ENCODE measurements at regions not wholly inside any gene's neighbourhood (a gene's known extent, or its start where the extent isn't known, plus 50 kb on each side); places are given as distances from the start of the nearest gene placed in this dataset.

DNA sequence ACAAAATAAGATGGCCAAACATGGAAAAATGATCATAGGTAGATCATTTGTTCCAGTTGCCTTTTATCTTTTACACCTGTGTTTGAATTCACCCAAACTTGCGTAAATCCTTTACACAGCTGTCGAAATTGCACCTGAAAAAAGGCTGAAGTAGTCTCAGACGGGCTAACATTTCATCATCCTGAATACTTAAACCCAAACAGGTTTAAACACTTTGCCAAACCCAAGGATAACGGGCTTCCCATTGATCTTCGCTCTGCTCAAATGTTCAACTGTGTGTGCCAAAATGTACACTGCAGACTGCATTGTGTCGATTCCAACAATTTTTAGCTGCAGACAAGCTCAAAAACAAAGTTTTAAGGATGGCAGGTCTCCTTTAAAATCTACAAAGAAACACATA, 288.7 kb upstream of the DDHD1 start:
- intact Hi-C loops (cut with micrococcal nuclease), result no loop called here
- Mint-ChIP-seq H3K9me3 (no peaks in the 10 kb centered on the region), H3K4me1 (ENCODE audit: low read depth) (no peaks in the 10 kb centered on the region), H3K27me3 (ENCODE audit: insufficient read depth) (no peaks in the 10 kb centered on the region), H3K36me3 (ENCODE audit: low read depth) (no peaks in the 10 kb centered on the region), H3K27ac (no peak overlapping the region), H3K4me3 (no peak overlapping the region)
- no peak for DNase-seq (ENCODE audit: low spot score)

DNA sequence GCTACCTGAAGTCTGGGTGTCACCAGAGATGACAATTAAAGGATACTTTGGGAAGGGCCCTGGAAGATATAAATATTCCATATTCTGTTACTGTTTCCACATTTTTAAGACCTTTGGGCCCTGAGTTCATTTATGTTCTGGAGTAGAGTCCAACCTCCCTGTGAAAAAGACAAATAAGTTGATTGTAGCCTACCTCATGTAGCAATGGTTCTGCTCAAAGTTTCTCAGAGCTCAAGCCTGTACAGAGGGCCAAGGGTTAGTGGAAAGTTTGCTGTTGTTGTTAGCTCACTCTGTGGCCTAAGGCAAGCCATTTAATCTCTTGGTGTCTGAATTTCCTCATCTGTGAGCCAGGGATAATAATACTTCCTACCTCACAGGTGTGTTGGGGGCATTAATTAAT, 284.7 kb upstream of the DDHD1 start:
- intact Hi-C loops (cut with micrococcal nuclease), result no loop called here
- Mint-ChIP-seq H3K9me3 (no peaks in the 10 kb centered on the region), H3K4me3 (no peak overlapping the region), H3K36me3 (ENCODE audit: low read depth) (no peaks in the 10 kb centered on the region), H3K4me1 (ENCODE audit: low read depth) (no peaks in the 10 kb centered on the region), H3K27ac (no peak overlapping the region), H3K27me3 (ENCODE audit: insufficient read depth) (no peaks in the 10 kb centered on the region)
- DNase-seq (ENCODE audit: low spot score), result no peak

DNA sequence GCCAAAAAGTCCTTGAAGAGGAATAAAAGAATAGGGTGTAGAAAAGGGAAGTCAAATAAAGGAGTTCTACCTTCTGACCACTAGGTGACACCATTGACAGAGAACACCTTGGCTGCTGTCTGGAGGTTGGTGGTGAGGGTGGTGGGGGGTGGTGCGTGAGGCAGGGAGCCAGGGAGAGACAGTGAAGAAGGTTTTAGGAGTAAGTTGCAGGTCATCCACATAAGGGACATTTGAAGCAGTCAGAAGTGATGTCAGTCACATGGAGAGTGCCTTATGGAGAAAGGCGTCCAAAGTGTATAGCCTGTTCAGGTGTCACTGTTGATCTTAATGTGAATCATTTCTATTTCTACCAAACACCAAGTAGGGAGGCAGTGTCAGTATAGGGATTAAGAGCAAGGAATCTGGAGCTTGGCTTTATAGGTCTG, 279.3 kb upstream of the DDHD1 start:
- Mint-ChIP-seq H3K36me3 (ENCODE audit: low read depth) (no peaks in the 10 kb centered on the region), H3K4me3 (no peak overlapping the region), H3K9me3 (no peaks in the 10 kb centered on the region), H3K4me1 (ENCODE audit: low read depth) (no peaks in the 10 kb centered on the region), H3K27ac (no peak overlapping the region), H3K27me3 (ENCODE audit: insufficient read depth) (peaks cover 3% of the 10 kb centered on the region)
- no peak for DNase-seq (ENCODE audit: low spot score)
- intact Hi-C loops (cut with micrococcal nuclease), result loop anchor here (5.0 kb wide), 2 partner anchors 745 to 915 kb away; no protein-coding TSS in a partner anchor

DNA sequence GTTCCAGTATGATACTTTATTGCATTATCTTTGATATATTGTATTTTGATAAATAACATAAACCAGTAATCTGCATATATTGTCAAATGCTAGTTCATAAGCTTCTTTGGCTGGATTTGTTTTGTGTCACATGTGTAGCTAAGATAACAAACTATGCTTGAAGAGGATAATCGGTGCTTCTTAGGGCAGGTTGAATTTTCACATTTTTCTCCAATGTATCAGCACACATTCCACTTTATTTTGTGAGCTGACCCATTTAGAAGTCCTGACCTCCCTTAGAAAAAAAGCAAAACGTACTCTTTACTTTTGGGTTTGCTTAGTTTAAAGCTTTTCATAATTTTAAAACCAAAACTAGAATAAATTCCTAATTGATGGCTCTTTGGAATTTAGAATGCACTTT, 277.7 kb upstream of the DDHD1 start:
- intact Hi-C loops (cut with micrococcal nuclease), result loop anchor here (5.0 kb wide), 2 partner anchors 746 to 916 kb away; no protein-coding TSS in a partner anchor
- no peaks in the 10 kb centered on the region for H3K4me1 Mint-ChIP-seq (ENCODE audit: low read depth)
- H3K36me3 Mint-ChIP-seq (ENCODE audit: low read depth), result no peaks in the 10 kb centered on the region
- H3K9me3 Mint-ChIP-seq, result no peaks in the 10 kb centered on the region
- no peak overlapping the region for H3K4me3 Mint-ChIP-seq
- peaks cover 3% of the 10 kb centered on the region for H3K27me3 Mint-ChIP-seq (ENCODE audit: insufficient read depth)
- no peak for DNase-seq (ENCODE audit: low spot score)
- H3K27ac Mint-ChIP-seq, result no peak overlapping the region

DNA sequence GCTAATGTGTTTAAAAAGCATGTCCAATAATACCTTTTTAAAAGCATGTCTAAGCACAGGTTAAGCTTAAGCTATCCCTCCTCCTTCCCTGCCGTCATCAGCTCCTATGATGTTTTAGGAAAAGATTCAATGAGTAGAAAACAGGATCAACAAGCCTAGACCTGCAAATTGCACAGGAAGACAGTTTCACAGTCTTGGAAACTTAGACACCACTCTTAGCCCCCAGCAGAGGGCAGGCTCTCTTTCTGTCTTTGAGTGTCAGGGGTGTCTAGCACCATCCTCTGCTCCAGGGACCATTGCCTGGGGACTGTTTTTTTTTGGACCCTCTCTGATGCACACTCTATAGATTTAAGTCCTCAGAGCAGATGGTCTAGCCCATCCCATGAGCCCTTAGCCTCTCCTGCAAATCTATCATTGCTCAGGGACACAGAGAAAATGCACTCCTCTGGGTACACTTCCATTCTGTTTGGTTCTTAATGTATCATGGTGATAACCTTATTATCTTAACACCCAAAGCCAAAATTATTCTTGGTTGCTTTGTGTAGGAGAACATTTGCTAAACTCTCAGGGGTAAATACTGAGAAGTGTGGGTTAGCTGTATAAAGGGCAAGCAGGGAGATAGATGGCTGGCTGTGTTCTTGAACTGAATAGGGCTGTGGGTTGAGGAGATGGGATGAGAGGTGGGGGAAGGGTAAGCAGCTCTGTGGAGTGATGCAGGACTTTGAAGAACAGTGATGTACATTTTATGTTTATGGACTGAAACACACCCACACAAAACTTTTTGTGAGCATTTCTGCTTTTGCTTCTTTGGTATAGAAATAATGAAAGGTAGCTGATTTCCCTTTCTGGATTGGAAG, 259.9 kb upstream of the DDHD1 start:
- Mint-ChIP-seq H3K4me3 (no peak overlapping the region), H3K27me3 (ENCODE audit: insufficient read depth) (peaks cover 1% of the 10 kb centered on the region), H3K4me1 (ENCODE audit: low read depth) (no peaks in the 10 kb centered on the region), H3K27ac (no peak overlapping the region), H3K9me3 (peaks cover 15% of the 10 kb centered on the region), H3K36me3 (ENCODE audit: low read depth) (no peaks in the 10 kb centered on the region)
- intact Hi-C loops (cut with micrococcal nuclease), result no loop called here
- no peak for DNase-seq (ENCODE audit: low spot score)

DNA sequence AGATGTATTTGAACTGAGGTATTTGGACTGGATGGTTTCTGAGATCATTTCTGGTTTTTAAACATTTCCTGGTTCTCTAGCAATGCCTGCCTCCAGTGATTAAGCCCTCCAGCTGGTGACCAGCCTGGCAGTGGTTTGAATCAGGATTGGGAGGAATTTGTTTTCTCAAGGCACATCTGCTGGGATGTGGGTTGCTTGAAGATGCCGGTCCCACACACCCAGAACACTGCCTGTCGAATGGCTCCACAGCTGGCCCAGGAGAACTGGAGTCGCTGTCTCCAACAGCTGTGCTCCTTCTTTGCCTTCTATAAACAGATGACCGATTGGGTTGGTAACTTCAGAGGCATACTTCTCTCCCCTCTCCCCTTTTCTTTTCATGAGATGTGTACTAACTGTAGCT, 258.0 kb upstream of the DDHD1 start:
- Mint-ChIP-seq H3K27me3 (ENCODE audit: insufficient read depth) (peaks cover 6% of the 10 kb centered on the region), H3K36me3 (ENCODE audit: low read depth) (no peaks in the 10 kb centered on the region), H3K9me3 (no peaks in the 10 kb centered on the region), H3K27ac (no peak overlapping the region), H3K4me3 (no peak overlapping the region), H3K4me1 (ENCODE audit: low read depth) (no peaks in the 10 kb centered on the region)
- intact Hi-C loops (cut with micrococcal nuclease), result no loop called here
- DNase-seq (ENCODE audit: low spot score), result no peak

DNA sequence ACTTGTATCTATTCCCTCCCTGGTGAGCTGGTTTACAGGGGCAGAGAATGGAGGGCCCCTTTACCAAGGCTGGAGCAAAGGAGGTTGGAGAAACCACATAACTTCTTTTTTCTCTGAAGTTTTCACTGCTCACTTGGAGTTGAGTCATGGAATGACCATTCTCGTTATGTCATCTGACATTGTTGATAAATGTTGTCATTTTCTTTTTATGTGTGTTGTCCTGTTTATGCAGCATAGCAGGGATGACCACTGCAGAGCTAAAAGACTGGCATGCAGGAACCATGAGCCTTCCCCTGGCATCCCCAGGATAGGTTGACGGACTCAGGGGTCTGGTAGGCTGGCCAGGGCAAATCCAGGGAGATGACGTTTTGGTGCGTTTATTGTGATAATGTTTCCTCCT, 256.8 kb upstream of the DDHD1 start:
- no peaks in the 10 kb centered on the region for H3K4me1 Mint-ChIP-seq (ENCODE audit: low read depth)
- H3K36me3 Mint-ChIP-seq (ENCODE audit: low read depth), result no peaks in the 10 kb centered on the region
- H3K4me3 Mint-ChIP-seq, result no peak overlapping the region
- DNase-seq (ENCODE audit: low spot score), result no peak
- no peaks in the 10 kb centered on the region for H3K9me3 Mint-ChIP-seq
- H3K27me3 Mint-ChIP-seq (ENCODE audit: insufficient read depth), result peaks cover 6% of the 10 kb centered on the region
- intact Hi-C loops (cut with micrococcal nuclease), result no loop called here
- no peak overlapping the region for H3K27ac Mint-ChIP-seq

DNA sequence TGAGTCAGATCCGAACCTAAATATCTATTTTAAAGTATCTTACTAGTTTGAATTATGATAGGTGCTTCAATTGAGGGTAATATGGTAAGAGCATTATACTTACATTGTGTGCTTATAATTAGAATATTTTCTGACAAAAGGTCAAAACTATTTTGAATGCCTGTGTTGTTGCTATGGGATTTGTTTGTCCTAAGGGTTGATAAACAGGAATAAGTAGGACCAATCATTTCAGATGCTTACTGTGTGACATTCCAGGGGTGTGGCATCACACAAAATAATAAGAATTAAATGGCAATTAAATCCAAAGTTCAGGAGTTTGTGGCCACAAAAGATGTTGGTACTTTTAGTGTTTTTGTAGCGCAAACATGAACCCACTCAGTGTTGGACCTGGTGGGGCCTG, 256.2 kb upstream of the DDHD1 start:
- DNase-seq (ENCODE audit: low spot score), result no peak
- Mint-ChIP-seq H3K27ac (no peak overlapping the region), H3K4me1 (ENCODE audit: low read depth) (no peaks in the 10 kb centered on the region), H3K4me3 (no peak overlapping the region), H3K36me3 (ENCODE audit: low read depth) (no peaks in the 10 kb centered on the region), H3K9me3 (no peaks in the 10 kb centered on the region), H3K27me3 (ENCODE audit: insufficient read depth) (peaks cover 6% of the 10 kb centered on the region)
- intact Hi-C loops (cut with micrococcal nuclease), result no loop called here

DNA sequence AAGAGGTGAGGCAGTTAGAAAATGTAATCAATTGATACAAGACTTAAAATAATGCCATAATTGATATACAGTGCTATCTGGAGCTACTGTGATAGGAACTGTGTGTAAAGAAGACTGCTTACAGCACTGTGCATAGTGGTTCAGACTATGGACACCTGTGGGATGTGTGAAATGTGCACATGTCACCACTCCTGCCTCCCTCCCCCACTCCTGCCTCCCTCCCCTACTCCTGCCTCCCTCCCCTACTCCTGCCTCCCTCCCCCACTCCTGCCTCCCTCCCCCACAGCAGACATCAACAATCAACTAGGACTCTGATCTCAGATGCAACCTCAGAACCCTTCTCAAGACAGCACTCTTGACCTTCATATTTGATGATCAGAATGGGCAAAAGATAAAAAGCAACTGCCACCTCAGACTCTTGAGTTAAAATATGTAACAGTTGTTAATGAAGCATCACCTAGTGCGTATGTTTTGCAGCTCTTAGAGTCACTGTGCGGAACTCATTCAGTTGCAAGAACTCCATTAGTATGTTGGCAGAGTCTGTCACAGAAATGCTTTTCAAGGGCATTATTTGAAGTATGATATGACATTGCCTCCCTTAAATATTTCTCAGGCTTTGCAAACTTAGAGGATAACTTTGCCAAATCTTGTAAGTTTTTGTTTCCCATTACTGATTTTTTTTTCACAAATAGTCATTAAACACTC, 255.2 kb upstream of the DDHD1 start:
- Mint-ChIP-seq H3K9me3 (no peaks in the 10 kb centered on the region), H3K36me3 (ENCODE audit: low read depth) (no peaks in the 10 kb centered on the region), H3K27me3 (ENCODE audit: insufficient read depth) (peaks cover 6% of the 10 kb centered on the region), H3K4me1 (ENCODE audit: low read depth) (no peaks in the 10 kb centered on the region), H3K4me3 (no peak overlapping the region), H3K27ac (no peak overlapping the region)
- no peak for DNase-seq (ENCODE audit: low spot score)
- intact Hi-C loops (cut with micrococcal nuclease), result no loop called here

DNA sequence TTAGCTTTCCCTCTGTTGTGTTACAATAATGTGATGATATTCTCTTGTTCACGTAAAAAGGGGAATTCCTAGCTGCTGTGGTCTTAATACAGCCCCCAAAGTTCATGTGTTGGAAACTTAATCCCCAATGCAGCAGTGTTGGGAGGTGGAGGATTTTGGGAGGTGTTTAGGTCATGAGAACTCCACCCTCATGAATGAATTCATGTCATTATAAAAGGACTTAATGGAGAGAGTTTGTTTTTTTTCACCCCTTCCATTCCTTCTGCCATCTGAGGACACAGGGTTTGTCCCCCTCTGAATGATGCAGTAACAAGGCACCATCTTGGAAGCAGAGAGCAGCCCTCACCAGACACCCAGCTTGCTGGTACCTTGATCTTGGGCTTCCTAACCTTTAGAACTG, 253.4 kb upstream of the DDHD1 start:
- Mint-ChIP-seq H3K27ac (no peak overlapping the region), H3K27me3 (ENCODE audit: insufficient read depth) (peaks cover 5% of the 10 kb centered on the region), H3K4me3 (no peak overlapping the region), H3K9me3 (no peaks in the 10 kb centered on the region), H3K36me3 (ENCODE audit: low read depth) (no peaks in the 10 kb centered on the region), H3K4me1 (ENCODE audit: low read depth) (no peaks in the 10 kb centered on the region)
- DNase-seq (ENCODE audit: low spot score), result no peak
- intact Hi-C loops (cut with micrococcal nuclease), result no loop called here

DNA sequence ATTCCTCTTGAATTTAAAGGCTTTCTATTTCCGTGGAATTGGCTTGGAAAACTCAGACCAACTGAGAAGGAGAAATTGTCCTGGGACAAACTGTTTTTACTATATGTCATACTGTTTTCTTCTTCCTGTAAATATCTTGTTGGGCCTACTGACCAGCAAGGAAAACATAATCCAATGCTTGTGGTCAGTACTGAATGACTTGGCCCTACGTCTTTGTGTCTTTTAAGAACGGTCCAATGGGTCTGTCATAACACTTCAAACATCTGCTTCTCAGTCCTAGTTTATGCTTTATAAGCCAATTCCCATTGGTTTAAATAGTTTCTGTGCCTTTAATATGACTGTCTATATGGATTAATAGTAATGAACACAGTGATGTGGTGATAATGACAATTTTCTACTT, 248.5 kb upstream of the DDHD1 start:
- no peak for DNase-seq (ENCODE audit: low spot score)
- H3K27me3 Mint-ChIP-seq (ENCODE audit: insufficient read depth), result peaks cover 6% of the 10 kb centered on the region
- intact Hi-C loops (cut with micrococcal nuclease), result no loop called here
- no peak overlapping the region for H3K27ac Mint-ChIP-seq
- no peaks in the 10 kb centered on the region for H3K4me1 Mint-ChIP-seq (ENCODE audit: low read depth)
- no peaks in the 10 kb centered on the region for H3K36me3 Mint-ChIP-seq (ENCODE audit: low read depth)
- H3K4me3 Mint-ChIP-seq, result no peak overlapping the region
- H3K9me3 Mint-ChIP-seq, result peaks cover 3% of the 10 kb centered on the region

DNA sequence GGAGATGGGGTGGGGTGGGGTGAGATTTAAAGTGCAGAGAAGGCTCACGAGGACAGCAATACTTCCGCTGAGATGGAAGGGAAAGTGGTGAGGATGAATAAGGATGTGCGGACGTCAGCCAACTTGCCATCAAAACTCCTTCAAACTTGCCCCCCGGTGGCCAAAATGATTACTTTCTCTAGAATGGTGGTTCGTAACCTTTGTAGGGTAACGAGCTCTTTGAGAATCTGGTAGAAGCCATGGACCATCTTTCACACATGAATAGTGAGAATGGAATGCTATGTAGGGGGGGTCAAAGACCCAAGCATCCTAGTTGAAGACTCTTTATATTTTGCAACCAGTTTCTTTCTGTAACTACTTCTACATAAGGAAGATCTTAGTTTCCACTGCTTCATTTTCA, 245.9 kb upstream of the DDHD1 start:
- Mint-ChIP-seq H3K27ac (no peak overlapping the region), H3K9me3 (peaks cover 20% of the 10 kb centered on the region), H3K4me1 (ENCODE audit: low read depth) (no peaks in the 10 kb centered on the region), H3K4me3 (no peak overlapping the region), H3K27me3 (ENCODE audit: insufficient read depth) (peaks cover 4% of the 10 kb centered on the region), H3K36me3 (ENCODE audit: low read depth) (no peaks in the 10 kb centered on the region)
- DNase-seq (ENCODE audit: low spot score), result no peak
- intact Hi-C loops (cut with micrococcal nuclease), result no loop called here

DNA sequence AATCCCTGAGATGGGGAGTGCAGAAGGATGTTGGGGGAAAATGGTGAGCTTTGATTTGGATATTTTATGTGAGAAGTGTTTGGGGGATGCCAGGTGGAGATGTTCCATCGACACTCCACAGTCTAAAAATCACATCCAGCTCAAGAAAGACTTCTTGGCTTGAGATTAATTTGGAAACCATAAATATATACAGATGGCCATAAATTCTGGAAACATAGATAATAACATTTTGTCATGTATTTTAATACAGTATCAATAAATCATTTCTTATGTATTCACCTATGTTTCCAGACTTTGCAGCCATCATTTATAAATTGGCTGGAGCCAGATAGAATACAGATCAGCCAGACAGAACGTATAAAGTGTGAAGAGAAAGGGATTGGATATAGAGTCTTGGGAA, 245.5 kb upstream of the DDHD1 start:
- H3K36me3 Mint-ChIP-seq (ENCODE audit: low read depth), result no peaks in the 10 kb centered on the region
- H3K4me1 Mint-ChIP-seq (ENCODE audit: low read depth), result no peaks in the 10 kb centered on the region
- peaks cover 21% of the 10 kb centered on the region for H3K9me3 Mint-ChIP-seq
- no peak overlapping the region for H3K4me3 Mint-ChIP-seq
- peaks cover 4% of the 10 kb centered on the region for H3K27me3 Mint-ChIP-seq (ENCODE audit: insufficient read depth)
- DNase-seq (ENCODE audit: low spot score), result no peak
- H3K27ac Mint-ChIP-seq, result no peak overlapping the region
- intact Hi-C loops (cut with micrococcal nuclease), result no loop called here

All from activated T-helper 1 cell treated with anti-CD3 and anti-CD28 coated beads, Interleukin-12 subunit alpha, Interleukin-12 subunit beta, Interleukin-2, Interleukin-4 antibody, amounts not matched to agents 30 ng/mL and 10 ng/mL and 1 ng/mL, durations not matched to agents 14 hours and 24 hours and 36 hours (primary cell).